Neural progenitor cell (in vitro differentiated cells): ENCODE measurements at regions not wholly inside any gene's neighbourhood (a gene's known extent, or its start where the extent isn't known, plus 50 kb on each side); places are given as distances from the start of the nearest gene placed in this dataset.

ENCODE experiments used
- CTCF ChIP-seq: fragments of 200-600 bp; sonication (generic); IDR thresholded peaks from 2 replicates; pipeline ENCODE4 v1.5.1; 2017; ENCODE audit warnings: antibody characterized with exemption, mild to moderate bottlenecking
- EZH2 ChIP-seq: fragments of 200-600 bp; sonication (generic); IDR thresholded peaks from 2 replicates; pipeline ENCODE4 v1.6.1; 2017; ENCODE audit warnings: antibody characterized with exemption, mild to moderate bottlenecking, moderate library complexity
- EZH2phosphoT487 ChIP-seq: fragments of 200-600 bp; sonication (generic); IDR thresholded peaks from 2 replicates; pipeline ENCODE4 v1.6.1; 2017; ENCODE audit warnings: antibody characterized with exemption

- TF ChIP-seq CTCF (no peak), EZH2phosphoT487 (no peak), EZH2 (no peak)
Measured at GRCh38 chr4:119804404-119804803, 175.8 kb upstream of the PDE5A start.
